T-cell (primary cell): ENCODE measurements at regions not wholly inside any gene's neighbourhood (a gene's known extent, or its start where the extent isn't known, plus 50 kb on each side); places are given as distances from the start of the nearest gene placed in this dataset.

ENCODE experiments used
- ATAC-seq, 4 experiments: fragments of 200-7000 bp in 3 of 4; fragments of 150-1000 bp in 1 of 4; cut with Tn5 transposase; replicated peaks in 1 of 4; 1 replicate in 3 of 4; 2 replicates in 1 of 4; pipeline ENCODE4 v1.10.0; 2021; ENCODE audit warnings: moderate library complexity in 3 of 4, mild to moderate bottlenecking in 2 of 4, moderate number of reproducible peaks in 1 of 4
- CTCF ChIA-PET, 2 donors: fragments of 300-600 bp; sonication (Branson Sonifier 250); formaldehyde crosslinking; loops; one replicate each; lab custom pipeline; 2022; ENCODE audit warnings: antibody characterized with exemption in 2 of 2; lab: Charles Lee
- POLR2A ChIA-PET, 2 donors: fragments of 300-600 bp; sonication (Branson Sonifier 250); formaldehyde crosslinking; loops; one replicate each; lab custom pipeline; 2022; ENCODE audit warnings: antibody characterized with exemption in 2 of 2; lab: Charles Lee
- DNase-seq, 35 experiments: peaks; one replicate each; pipeline versions ENCODE4 v3.0.0 to v3.0.0-alpha.2; 2013 to 2023
- H3K27ac ChIP-seq: one replicate; pipeline ENCODE4 v1.5.1; 2013; ENCODE audit warnings: low read length
- H3K27me3 ChIP-seq, 2 experiments: replicated peaks in 1 of 2; 1 replicate in 1 of 2; 2 replicates in 1 of 2; pipeline versions ENCODE4 v1.6.1 to v1.7.0; 2013; ENCODE audit warnings: low read length in 1 of 2, mixed read lengths in 1 of 2; ENCODE audit not compliant: control insufficient read depth in 2 of 2, insufficient read depth in 2 of 2; ENCODE audit errors: extremely low read depth in 1 of 2
- H3K36me3 ChIP-seq, 2 donors: 1 replicate in 1 of 2; 2 replicates in 1 of 2; pipeline versions ENCODE4 v1.6.1 to v1.7.0; 2013; ENCODE audit warnings: low read length in 1 of 2; ENCODE audit not compliant: control insufficient read depth in 2 of 2, insufficient read depth in 1 of 2; ENCODE audit errors: extremely low read depth in 1 of 2
- H3K4me1 ChIP-seq, 2 experiments: 1 replicate in 1 of 2; 2 replicates in 1 of 2; pipeline versions ENCODE4 v1.6.1 to v1.7.0; 2013; ENCODE audit warnings: low read length in 2 of 2, mixed read lengths in 1 of 2; ENCODE audit not compliant: insufficient read depth in 2 of 2, control insufficient read depth in 1 of 2; ENCODE audit errors: extremely low read depth in 1 of 2
- H3K4me3 ChIP-seq, 2 donors: 1 replicate in 1 of 2; 2 replicates in 1 of 2; pipeline versions ENCODE4 v1.5.1 to v1.7.0; 2013; ENCODE audit warnings: mild to moderate bottlenecking in 2 of 2, low read length in 1 of 2, moderate library complexity in 1 of 2; ENCODE audit not compliant: control insufficient read depth in 1 of 2; ENCODE audit errors: extremely low read depth in 1 of 2
- H3K9me3 ChIP-seq: 2 replicates; pipeline ENCODE4 v1.7.0; 2013
- H3K27ac Mint-ChIP-seq, 2 donors: one replicate each; pipeline ENCODE4 v1.8.0; 2020 to 2021; ENCODE audit warnings: mild to moderate bottlenecking in 2 of 2, mixed read lengths in 2 of 2
- H3K27me3 Mint-ChIP-seq, 2 donors: one replicate each; pipeline ENCODE4 v1.8.0; 2021 to 2022; ENCODE audit warnings: mixed read lengths in 2 of 2
- H3K36me3 Mint-ChIP-seq: one replicate; pipeline ENCODE4 v1.8.0; 2021; ENCODE audit warnings: mixed read lengths
- H3K4me1 Mint-ChIP-seq, 3 donors: one replicate each; pipeline ENCODE4 v1.8.0; 2020 to 2022; ENCODE audit warnings: mixed read lengths in 3 of 3, mild to moderate bottlenecking in 1 of 3
- H3K4me3 Mint-ChIP-seq, 3 donors: one replicate each; pipeline ENCODE4 v1.8.0; 2020 to 2022; ENCODE audit warnings: mild to moderate bottlenecking in 3 of 3, mixed read lengths in 3 of 3, moderate library complexity in 3 of 3
- H3K9me3 Mint-ChIP-seq, 3 donors: one replicate each; pipeline ENCODE4 v1.8.0; 2020 to 2022; ENCODE audit warnings: mixed read lengths in 3 of 3
- WGBS: methylation state at CpG from one replicate; pipeline ENCODE4 v1.1.5; 2013; ENCODE audit warnings: missing lambda C conversion rate; ENCODE audit not compliant: insufficient coverage; 5-methylcytosine and 5-hydroxymethylcytosine counted together

DNA sequence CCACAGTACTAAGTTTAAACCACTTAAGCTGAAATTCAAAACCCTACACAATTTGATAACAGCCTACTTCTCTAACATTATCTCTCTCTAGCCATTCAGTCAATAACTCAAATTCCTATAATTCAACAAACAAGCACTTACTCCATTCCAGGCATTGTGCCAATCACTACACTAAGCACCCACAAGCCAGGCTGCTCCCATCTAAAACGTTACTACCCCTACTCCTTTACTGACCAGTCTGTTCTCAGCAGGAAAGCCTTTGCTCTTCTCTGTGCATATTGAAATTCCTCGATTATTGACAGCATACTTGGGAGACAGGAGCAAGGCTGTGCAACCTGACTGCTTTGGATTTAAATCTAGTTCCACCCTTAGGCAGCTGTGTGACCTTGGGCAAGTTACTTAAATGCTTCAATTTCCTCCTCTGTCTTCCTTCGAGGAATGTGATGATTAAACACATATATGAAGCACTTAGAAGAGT is 177.2 kb upstream of the THBS1 start:
- CTCF ChIA-PET, result no interaction called here
- Histone ChIP-seq H3K27ac (no peak overlapping the region), H3K36me3 (no peaks in the 10 kb centered on the region), H3K27me3 (no peaks in the 10 kb centered on the region), H3K4me3 (no peak overlapping the region), H3K4me1 (no peaks in the 10 kb centered on the region), H3K9me3 (no peaks in the 10 kb centered on the region)
- no peak overlapping the region for H3K27ac Mint-ChIP-seq
- ATAC-seq, result no peak
- H3K4me3 Mint-ChIP-seq, result no peak overlapping the region
- H3K4me1 Mint-ChIP-seq, result no peaks in the 10 kb centered on the region
- WGBS, result 58% methylated on average over 2 of the region's 3 CpGs
- H3K36me3 Mint-ChIP-seq, result no peaks in the 10 kb centered on the region
- no peak for DNase-seq
- POLR2A ChIA-PET, result no interaction called here
- peaks cover 3 to 6% of the 10 kb centered on the region in 2 donors for H3K27me3 Mint-ChIP-seq
- no peaks in the 10 kb centered on the region for H3K9me3 Mint-ChIP-seq

DNA sequence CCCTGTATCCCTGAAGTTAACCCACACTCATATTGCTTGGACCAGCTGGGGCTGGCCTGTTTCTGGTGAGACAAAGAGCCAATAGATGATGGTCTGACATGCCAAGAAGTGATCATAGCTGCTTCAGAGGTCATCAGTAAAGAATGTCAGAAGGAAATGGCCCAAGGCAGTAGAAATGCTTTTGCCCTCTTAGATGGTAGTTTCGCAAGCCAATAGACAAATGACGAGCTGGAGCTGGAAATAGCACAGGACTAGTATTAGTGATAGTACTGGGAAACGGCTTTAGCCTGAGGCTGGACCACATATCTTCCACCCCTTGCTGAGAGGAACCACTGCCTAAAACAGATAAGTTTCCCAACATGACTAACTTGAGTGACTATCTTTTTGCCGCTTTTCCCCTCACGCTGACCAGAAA is 176.1 kb upstream of the THBS1 start:
- Mint-ChIP-seq H3K27ac (no peak overlapping the region), H3K9me3 (no peaks in the 10 kb centered on the region), H3K4me3 (no peak overlapping the region), H3K4me1 (no peaks in the 10 kb centered on the region), H3K27me3 (peaks cover 3 to 6% of the 10 kb centered on the region in 2 donors), H3K36me3 (no peaks in the 10 kb centered on the region)
- POLR2A ChIA-PET, result no interaction called here
- CTCF ChIA-PET, result no interaction called here
- 100% methylated on average over 2 of the region's 5 CpGs for WGBS
- ATAC-seq (no peak), DNase-seq (no peak)
- Histone ChIP-seq H3K9me3 (no peaks in the 10 kb centered on the region), H3K4me1 (no peaks in the 10 kb centered on the region), H3K27me3 (no peaks in the 10 kb centered on the region), H3K36me3 (no peaks in the 10 kb centered on the region), H3K27ac (no peak overlapping the region), H3K4me3 (no peak overlapping the region)

DNA sequence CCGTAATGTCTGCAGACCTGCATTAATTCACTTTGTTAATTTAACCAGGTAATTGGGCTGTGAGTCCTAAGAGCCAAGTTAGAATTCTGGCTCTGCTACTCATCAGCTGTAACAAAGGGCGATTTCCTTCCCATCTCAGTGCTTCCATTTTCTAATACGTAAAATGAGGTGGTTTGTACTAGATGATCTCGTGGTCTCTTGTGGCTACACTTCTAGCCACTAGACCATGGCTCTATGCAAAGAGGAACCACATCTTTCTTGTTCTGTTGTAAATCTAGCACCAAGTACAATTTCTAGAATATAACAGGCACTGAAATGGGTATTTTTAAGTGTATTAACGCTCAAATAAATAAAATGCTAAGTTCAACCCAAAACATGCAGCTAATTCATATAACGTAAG is 174.4 kb upstream of the THBS1 start:
- no peaks in the 10 kb centered on the region for H3K9me3 ChIP-seq
- Mint-ChIP-seq H3K36me3 (no peaks in the 10 kb centered on the region), H3K27ac (no peak overlapping the region), H3K4me1 (peaks cover 2 to 5% (median 2%) of the 10 kb centered on the region in 3 donors), H3K9me3 (no peaks in the 10 kb centered on the region), H3K27me3 (peaks cover 2 to 10% of the 10 kb centered on the region in 2 donors), H3K4me3 (no peak overlapping the region)
- CTCF ChIA-PET, result no interaction called here
- H3K27ac ChIP-seq, result no peak overlapping the region
- no peaks in the 10 kb centered on the region for H3K36me3 ChIP-seq
- no peaks in the 10 kb centered on the region for H3K27me3 ChIP-seq
- no peak for ATAC-seq
- no CpG with 5 or more reads among the region's 6 CpGs for WGBS
- DNase-seq, result no peak
- no peak overlapping the region for H3K4me3 ChIP-seq
- H3K4me1 ChIP-seq, result no peaks in the 10 kb centered on the region
- POLR2A ChIA-PET, result no interaction called here

DNA sequence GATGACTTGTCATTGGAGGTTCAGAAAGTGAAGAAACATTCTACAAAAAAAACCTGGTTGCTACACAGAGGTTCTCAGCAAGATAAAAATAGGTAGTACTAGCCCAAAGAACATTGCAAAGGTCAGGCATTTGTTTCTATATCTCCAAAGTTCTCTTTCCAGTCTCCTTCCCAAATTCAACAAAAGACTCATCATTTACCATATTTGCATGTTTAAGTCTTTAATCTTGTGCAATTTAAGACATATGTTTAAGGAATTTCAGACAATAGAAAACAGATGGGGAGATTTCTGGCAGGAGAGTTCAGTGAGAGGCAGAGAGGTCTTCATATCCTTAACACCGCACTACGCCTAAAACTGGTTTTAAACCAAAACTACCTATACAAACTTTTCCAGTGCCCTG is 173.8 kb upstream of the THBS1 start:
- ChIA-PET POLR2A (no interaction called here), CTCF (no interaction called here)
- Histone ChIP-seq H3K4me1 (no peaks in the 10 kb centered on the region), H3K9me3 (no peaks in the 10 kb centered on the region), H3K4me3 (no peak overlapping the region), H3K27me3 (no peaks in the 10 kb centered on the region), H3K27ac (no peak overlapping the region), H3K36me3 (no peaks in the 10 kb centered on the region)
- no CpG with 5 or more reads among the region's 2 CpGs for WGBS
- DNase-seq (no peak), ATAC-seq (no peak)
- Mint-ChIP-seq H3K4me1 (peaks cover 7 to 11% (median 8%) of the 10 kb centered on the region in 3 donors), H3K36me3 (no peaks in the 10 kb centered on the region), H3K27me3 (peaks cover 2 to 10% of the 10 kb centered on the region in 2 donors), H3K4me3 (no peak overlapping the region), H3K9me3 (no peaks in the 10 kb centered on the region), H3K27ac (no peak overlapping the region)

DNA sequence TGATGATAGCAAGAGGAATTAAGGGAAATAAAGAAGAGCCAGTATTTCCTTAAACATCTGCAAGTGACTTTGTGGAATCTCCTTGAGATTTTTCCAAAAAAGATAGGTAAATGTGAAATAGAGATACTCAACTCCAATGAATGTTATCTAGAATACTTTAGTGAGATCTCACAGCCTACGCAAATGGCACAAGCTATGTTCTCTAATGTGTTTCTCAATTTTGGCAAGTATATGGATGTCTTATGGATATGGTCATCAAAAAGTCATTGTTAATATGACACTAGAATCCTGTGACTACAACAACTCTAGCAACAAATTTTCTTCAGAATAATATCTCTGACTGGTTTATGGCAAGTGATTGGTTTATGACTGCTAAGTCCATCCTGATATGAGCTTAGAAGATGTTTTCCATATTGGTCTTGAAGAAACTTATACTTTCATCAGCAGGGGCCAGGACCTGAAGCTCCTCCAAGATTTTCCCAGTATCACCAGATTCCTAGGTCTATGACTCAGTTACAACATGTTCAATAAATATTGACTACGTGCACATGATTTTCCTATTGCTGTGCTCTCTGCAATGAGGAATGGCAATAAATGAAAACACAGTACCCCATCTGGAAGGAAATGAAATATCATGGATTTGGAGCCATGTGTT is 170.9 kb upstream of the THBS1 start:
- Histone ChIP-seq H3K9me3 (no peaks in the 10 kb centered on the region), H3K27ac (no peak overlapping the region), H3K4me1 (no peaks in the 10 kb centered on the region), H3K36me3 (no peaks in the 10 kb centered on the region), H3K27me3 (no peaks in the 10 kb centered on the region), H3K4me3 (no peak overlapping the region)
- Mint-ChIP-seq H3K9me3 (no peaks in the 10 kb centered on the region), H3K27ac (no peak overlapping the region), H3K4me1 (peaks cover 7 to 28% (median 8%) of the 10 kb centered on the region in 3 donors), H3K27me3 (peaks cover 9 to 10% of the 10 kb centered on the region in 2 donors), H3K36me3 (no peaks in the 10 kb centered on the region), H3K4me3 (no peak overlapping the region)
- ATAC-seq (no peak), DNase-seq (no peak)
- ChIA-PET POLR2A (no interaction called here), CTCF (no interaction called here)
- WGBS, result no CpG with 5 or more reads among the region's 2 CpGs

DNA sequence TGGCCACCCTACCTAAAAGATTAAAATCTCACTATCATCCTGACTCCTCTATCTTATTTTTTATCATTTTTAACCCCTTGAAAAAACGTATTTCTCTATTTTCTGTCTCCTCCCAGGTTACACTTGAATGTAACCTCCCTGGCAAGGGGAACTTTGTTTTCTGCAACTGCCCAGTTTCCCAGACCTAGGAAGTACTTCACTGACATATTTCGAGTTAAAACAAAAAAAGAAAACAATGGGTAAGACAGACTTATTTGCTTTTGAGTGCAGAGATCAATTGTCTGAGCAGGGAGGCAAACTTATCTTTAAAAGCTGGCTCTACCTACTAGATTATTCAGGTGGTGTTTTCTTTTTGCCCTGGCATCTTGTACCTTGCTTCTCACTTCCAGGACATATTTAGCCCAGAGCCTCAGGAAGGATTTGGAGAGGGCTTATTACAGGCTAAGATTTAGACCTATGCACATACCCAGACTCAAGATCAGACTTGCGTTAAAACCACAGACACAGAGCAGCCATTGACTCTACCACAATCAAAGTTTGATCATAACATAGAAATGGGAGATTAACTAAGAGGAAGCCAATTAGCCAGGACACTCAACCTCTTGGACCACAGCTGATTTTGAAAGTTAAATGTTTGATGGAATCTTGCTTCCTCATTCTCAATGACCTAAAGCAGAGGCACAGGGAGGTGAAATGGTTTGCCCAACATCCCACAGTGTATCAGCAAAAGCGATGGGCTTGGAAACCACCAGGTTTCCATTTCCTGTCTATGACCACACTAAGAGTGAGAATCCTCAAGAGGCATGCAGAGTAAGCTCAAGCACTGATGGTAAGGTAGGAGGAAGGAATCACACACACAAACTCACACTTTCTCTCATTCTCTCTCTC is 169.5 kb upstream of the THBS1 start:
- no CpG with 5 or more reads among the region's 4 CpGs for WGBS
- Histone ChIP-seq H3K27me3 (peaks cover 0 to 5% of the 10 kb centered on the region in 2 experiments), H3K36me3 (no peaks in the 10 kb centered on the region), H3K4me1 (no peaks in the 10 kb centered on the region), H3K9me3 (no peaks in the 10 kb centered on the region), H3K27ac (no peak overlapping the region), H3K4me3 (no peak overlapping the region)
- Mint-ChIP-seq H3K9me3 (no peaks in the 10 kb centered on the region), H3K4me3 (no peak overlapping the region), H3K27ac (no peak overlapping the region), H3K36me3 (no peaks in the 10 kb centered on the region), H3K4me1 (peaks cover 7 to 28% (median 8%) of the 10 kb centered on the region in 3 donors), H3K27me3 (peaks cover 9 to 10% of the 10 kb centered on the region in 2 donors)
- peak in 3 of 35 experiments; percentile 5 to 15 (median 6) for DNase-seq
- ChIA-PET POLR2A (no interaction called here), CTCF (no interaction called here)
- peak in 1 of 4 experiments; percentile 62 for ATAC-seq
